WTC11 (cell line): ENCODE measurements at regions not wholly inside any gene's neighbourhood (a gene's known extent, or its start where the extent isn't known, plus 50 kb on each side); places are given as distances from the start of the nearest gene placed in this dataset.
A peak's percentile ranks its signal among the peaks of the same experiment; 100 is the strongest.

Experiments used
- ATAC-seq: fragments of 200-7000 bp; cut with Tn5 transposase; 2 replicates; pipeline ENCODE4 v1.10.0; 2021; ENCODE audit warnings: mild to moderate bottlenecking, moderate library complexity
- CTCF ChIA-PET: fragments of 300-600 bp; sonication (Branson Sonifier 250); formaldehyde crosslinking; loops from one replicate; lab custom pipeline; 2021; ENCODE audit warnings: antibody characterized with exemption; lab: Charles Lee
- POLR2A ChIA-PET: fragments of 350-600 bp; sonication (Branson Sonifier 250); formaldehyde crosslinking; loops from one replicate; lab custom pipeline; 2021; ENCODE audit warnings: antibody characterized with exemption; lab: Charles Lee
- DNase-seq: peaks from one replicate; pipeline ENCODE4 v3.0.0; 2021; ENCODE audit warnings: low spot score
- H3K27ac Mint-ChIP-seq: 2 replicates; pipeline ENCODE4 v1.8.0; 2021; ENCODE audit warnings: mixed read lengths
- H3K27me3 Mint-ChIP-seq: 2 replicates; pipeline ENCODE4 v1.8.0; 2021; ENCODE audit warnings: low read depth, mild to moderate bottlenecking, moderate library complexity, mixed read lengths
- H3K36me3 Mint-ChIP-seq: 2 replicates; pipeline ENCODE4 v1.8.0; 2021; ENCODE audit warnings: mixed read lengths
- H3K4me1 Mint-ChIP-seq: 2 replicates; pipeline ENCODE4 v1.8.0; 2022; ENCODE audit warnings: mixed read lengths
- H3K4me3 Mint-ChIP-seq: 2 replicates; pipeline ENCODE4 v1.8.0; 2021; ENCODE audit warnings: mild to moderate bottlenecking, moderate library complexity, mixed read lengths
- H3K9me3 Mint-ChIP-seq: 2 replicates; pipeline ENCODE4 v1.8.0; 2021; ENCODE audit warnings: mixed read lengths
- ATF2 ChIP-seq: sonication (generic); formaldehyde crosslinking; IDR thresholded peaks from 2 replicates; pipeline ENCODE4 v1.8.1; 2022; ENCODE audit warnings: low read depth, missing genetic modification reagents, borderline replicate concordance
- FOXP4 ChIP-seq: sonication (generic); formaldehyde crosslinking; IDR thresholded peaks from 2 replicates; pipeline ENCODE4 v1.8.0; 2022; ENCODE audit warnings: mild to moderate bottlenecking, missing genetic modification reagents
- GRHL2 ChIP-seq: fragments of 250-450 bp; sonication (Bioruptor Pico); IDR thresholded peaks from 2 replicates; pipeline ENCODE4 v1.8.0; 2022; ENCODE audit warnings: mild to moderate bottlenecking, moderate library complexity; ENCODE audit not compliant: insufficient replicate concordance, severe bottlenecking
- IRF2 ChIP-seq: sonication (generic); formaldehyde crosslinking; IDR thresholded peaks from 2 replicates; pipeline ENCODE4 v1.8.0; 2022; ENCODE audit warnings: low read depth, missing genetic modification reagents, borderline replicate concordance
- KAT7 ChIP-seq: sonication (generic); formaldehyde crosslinking; IDR thresholded peaks from 2 replicates; pipeline ENCODE4 v1.8.1; 2023; ENCODE audit warnings: missing genetic modification reagents, mild to moderate bottlenecking, borderline replicate concordance
- MAX ChIP-seq: sonication (generic); formaldehyde crosslinking; IDR thresholded peaks from 2 replicates; pipeline ENCODE4 v1.8.0; 2022; ENCODE audit warnings: mild to moderate bottlenecking, missing genetic modification reagents
- NFATC4 ChIP-seq: fragments of 250-450 bp; sonication (Bioruptor Pico); IDR thresholded peaks from 2 replicates; pipeline ENCODE4 v1.9.0; 2021; ENCODE audit warnings: mild to moderate bottlenecking
- PRRX2 ChIP-seq: fragments of 250-450 bp; sonication (Bioruptor Pico); IDR thresholded peaks from 2 replicates; pipeline ENCODE4 v1.8.0; 2021; ENCODE audit warnings: mild to moderate bottlenecking
- ZNF219 ChIP-seq: sonication (generic); formaldehyde crosslinking; IDR thresholded peaks from 2 replicates; pipeline ENCODE4 v1.8.0; 2023; ENCODE audit warnings: missing genetic modification reagents, mild to moderate bottlenecking, borderline replicate concordance
- ZNF317 ChIP-seq: sonication (generic); formaldehyde crosslinking; IDR thresholded peaks from 2 replicates; pipeline ENCODE4 v1.8.1; 2023; ENCODE audit warnings: low read depth, mild to moderate bottlenecking, moderate library complexity, missing genetic modification reagents, borderline replicate concordance
- ZNF396 ChIP-seq: fragments of 250-450 bp; sonication (Bioruptor Pico); IDR thresholded peaks from 2 replicates; pipeline ENCODE4 v1.8.0; 2021; ENCODE audit warnings: mild to moderate bottlenecking, moderate library complexity, borderline replicate concordance
- ZNF423 ChIP-seq: fragments of 250-450 bp; sonication (Bioruptor Pico); IDR thresholded peaks from 2 replicates; pipeline ENCODE4 v2.1.2; 2022; ENCODE audit warnings: mild to moderate bottlenecking, moderate library complexity
- TF ChIP-seq, protein P1 (sequence below): fragments of 250-450 bp; sonication (Bioruptor Pico); IDR thresholded peaks from 2 replicates; pipeline ENCODE4 v1.8.0; 2021; ENCODE audit warnings: mild to moderate bottlenecking
- TF ChIP-seq, protein P2 (sequence below): sonication (generic); formaldehyde crosslinking; IDR thresholded peaks from 2 replicates; pipeline ENCODE4 v1.8.1; 2023; ENCODE audit warnings: mild to moderate bottlenecking, moderate library complexity, missing genetic modification reagents

GRCh38 chr1:209516771-209517680 is 66.5 kb upstream of the CAMK1G start:
- CTCF ChIA-PET = interaction anchor here (0.7 to 1.2 kb wide), 5 partner anchors 21 to 309 kb away, joined by 3 to 6 read pairs (median 3); no protein-coding TSS in a partner anchor
- POLR2A ChIA-PET = no interaction called here
- TF ChIP-seq, protein P1, sequence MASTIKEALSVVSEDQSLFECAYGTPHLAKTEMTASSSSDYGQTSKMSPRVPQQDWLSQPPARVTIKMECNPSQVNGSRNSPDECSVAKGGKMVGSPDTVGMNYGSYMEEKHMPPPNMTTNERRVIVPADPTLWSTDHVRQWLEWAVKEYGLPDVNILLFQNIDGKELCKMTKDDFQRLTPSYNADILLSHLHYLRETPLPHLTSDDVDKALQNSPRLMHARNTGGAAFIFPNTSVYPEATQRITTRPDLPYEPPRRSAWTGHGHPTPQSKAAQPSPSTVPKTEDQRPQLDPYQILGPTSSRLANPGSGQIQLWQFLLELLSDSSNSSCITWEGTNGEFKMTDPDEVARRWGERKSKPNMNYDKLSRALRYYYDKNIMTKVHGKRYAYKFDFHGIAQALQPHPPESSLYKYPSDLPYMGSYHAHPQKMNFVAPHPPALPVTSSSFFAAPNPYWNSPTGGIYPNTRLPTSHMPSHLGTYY = no peak
- TF ChIP-seq NFATC4 = no peak
- TF ChIP-seq ATF2 (CRISPR knock-in tag) = no peak
- ATAC-seq = no peak
- Mint-ChIP-seq H3K27ac (no peak overlapping the region), H3K4me1 (peaks cover 6% of the 10 kb centered on the region; the same call in 1 of the 2 replicates), H3K4me3 (no peak overlapping the region), H3K36me3 (no peaks in the 10 kb centered on the region), H3K9me3 (peaks cover 19% of the 10 kb centered on the region), H3K27me3 (no peaks in the 10 kb centered on the region; the same call in 1 of the 2 replicates)
- peak; percentile 48 for DNase-seq

- Mint-ChIP-seq H3K36me3 (no peaks in the 10 kb centered on the region), H3K4me3 (no peak overlapping the region), H3K27ac (no peak overlapping the region), H3K9me3 (peaks cover 17% of the 10 kb centered on the region), H3K27me3 (no peaks in the 10 kb centered on the region; the same call in 1 of the 2 replicates), H3K4me1 (peaks cover 6% of the 10 kb centered on the region; the same call in 1 of the 2 replicates)
- TF ChIP-seq, protein P2, sequence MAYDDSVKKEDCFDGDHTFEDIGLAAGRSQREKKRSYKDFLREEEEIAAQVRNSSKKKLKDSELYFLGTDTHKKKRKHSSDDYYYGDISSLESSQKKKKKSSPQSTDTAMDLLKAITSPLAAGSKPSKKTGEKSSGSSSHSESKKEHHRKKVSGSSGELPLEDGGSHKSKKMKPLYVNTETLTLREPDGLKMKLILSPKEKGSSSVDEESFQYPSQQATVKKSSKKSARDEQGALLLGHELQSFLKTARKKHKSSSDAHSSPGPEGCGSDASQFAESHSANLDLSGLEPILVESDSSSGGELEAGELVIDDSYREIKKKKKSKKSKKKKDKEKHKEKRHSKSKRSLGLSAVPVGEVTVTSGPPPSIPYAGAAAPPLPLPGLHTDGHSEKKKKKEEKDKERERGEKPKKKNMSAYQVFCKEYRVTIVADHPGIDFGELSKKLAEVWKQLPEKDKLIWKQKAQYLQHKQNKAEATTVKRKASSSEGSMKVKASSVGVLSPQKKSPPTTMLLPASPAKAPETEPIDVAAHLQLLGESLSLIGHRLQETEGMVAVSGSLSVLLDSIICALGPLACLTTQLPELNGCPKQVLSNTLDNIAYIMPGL (CRISPR knock-in tag) = no peak
- TF ChIP-seq IRF2 (CRISPR knock-in tag) = no peak
- no peak for TF ChIP-seq ZNF219 (CRISPR knock-in tag)
- TF ChIP-seq ZNF423 (CRISPR knock-in tag) = no peak
- no peak for TF ChIP-seq PRRX2
- TF ChIP-seq ZNF396 = no peak
- TF ChIP-seq MAX (CRISPR knock-in tag) = no peak
- CTCF ChIA-PET = interaction anchor here (1.2 kb wide), 1 partner anchor 20 kb away, joined by 3 read pairs; no protein-coding TSS in a partner anchor
- no peak for DNase-seq
- no peak for ATAC-seq
- POLR2A ChIA-PET = no interaction called here
Observed at GRCh38 chr1:209517681-209518050, 65.8 kb upstream of the CAMK1G start.

DNA sequence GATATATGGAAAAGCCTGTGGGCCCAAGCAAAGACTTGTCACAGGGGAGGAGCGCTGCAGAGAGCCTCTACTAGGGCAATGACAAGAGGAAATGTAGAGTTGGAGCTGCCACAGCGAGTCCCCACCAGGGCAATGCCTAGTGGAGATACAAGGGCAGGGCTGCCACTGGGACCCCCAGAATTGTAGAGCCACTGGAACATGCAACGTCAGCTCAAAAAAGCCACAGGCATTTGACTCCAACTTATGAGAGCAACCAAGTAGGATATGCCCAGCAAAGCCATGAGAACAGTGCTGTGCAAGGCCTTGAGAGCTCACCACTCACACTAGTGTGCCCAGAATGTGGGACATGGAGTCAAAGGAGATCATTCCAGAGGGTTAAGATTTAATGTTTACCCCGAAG is 63.7 kb upstream of the CAMK1G start:
- peaks cover 17% of the 10 kb centered on the region for H3K9me3 Mint-ChIP-seq
- H3K36me3 Mint-ChIP-seq = no peaks in the 10 kb centered on the region
- TF ChIP-seq GRHL2 (CRISPR knock-in tag) (no peak), ZNF317 (no peak), FOXP4 (CRISPR knock-in tag) (no peak), KAT7 (CRISPR knock-in tag) (no peak)
- ATAC-seq = no peak
- H3K27ac Mint-ChIP-seq = no peak overlapping the region
- POLR2A ChIA-PET = no interaction called here
- no peaks in the 10 kb centered on the region for H3K4me1 Mint-ChIP-seq
- CTCF ChIA-PET = interaction anchor here (1.1 kb wide), 1 partner anchor 312 kb away, joined by 3 read pairs; no protein-coding TSS in a partner anchor
- no peak for DNase-seq
- no peak overlapping the region for H3K4me3 Mint-ChIP-seq
- no peaks in the 10 kb centered on the region; the same call in 1 of the 2 replicates for H3K27me3 Mint-ChIP-seq
